ENCODE measurements at regions not wholly inside any gene's neighbourhood (a gene's known extent, or its start where the extent isn't known, plus 50 kb on each side); places are given as distances from the start of the nearest gene placed in this dataset.

GRCh38 chr14:96690713-96691383, 106.3 kb upstream of the VRK1 start:
- no peak for ATAC-seq
- Histone ChIP-seq H3K27ac (ENCODE audit: low read depth) (no peak overlapping the region), H3K4me3 (no peak overlapping the region), H3F3A (replicated peaks; ENCODE audit: low read depth) (no peaks in the 10 kb centered on the region), H2AFZ (no peak overlapping the region), H3K36me3 (ENCODE audit: insufficient read depth) (no peaks in the 10 kb centered on the region), H3K4me2 (no peak overlapping the region), H3K9me2 (ENCODE audit: insufficient read depth) (peaks cover 5% of the 10 kb centered on the region), H3K4me1 (ENCODE audit: insufficient read depth) (0 out of 2 replicates have a peak, but pooled peaks cover 6% of the 10 kb centered on the region), H3K79me2 (replicated peaks; ENCODE audit: insufficient read depth) (no peaks in the 10 kb centered on the region), H3K27me3 (ENCODE audit: insufficient read depth) (no peaks in the 10 kb centered on the region), H4K20me1 (replicated peaks; ENCODE audit: insufficient read depth) (no peaks in the 10 kb centered on the region)
- Mint-ChIP-seq H3K9me3 (0 out of 3 replicates have a peak, but pooled peaks cover 1% of the 10 kb centered on the region), H3K4me3 (no peak overlapping the region), H3K27ac (no peak overlapping the region), H3K27me3 (ENCODE audit: insufficient read depth, low read depth, poor library complexity) (no peaks in the 10 kb centered on the region), H3K4me1 (peaks cover 21% of the 10 kb centered on the region), H3K36me3 (ENCODE audit: low read depth) (no peaks in the 10 kb centered on the region)
- no peak for DNase-seq (ENCODE audit: low spot score)
- no peak for TF ChIP-seq EZH2 (IDR thresholded peaks at IDR 0.05; ENCODE audit: low read depth, unreplicated experiment)
- TF ChIP-seq CTCF (conservative IDR thresholded peaks at IDR 0.05; ENCODE audit: low read depth in 2 of 2), result no peak
- TF ChIP-seq ZNF462 (CRISPR knock-in tag; IDR thresholded peaks at IDR 0.05), result no peak
- TF ChIP-seq EZH2phosphoT487 (IDR thresholded peaks at IDR 0.05; ENCODE audit: unreplicated experiment), result no peak
- TF ChIP-seq ZNF331 (CRISPR knock-in tag; IDR thresholded peaks at IDR 0.05; ENCODE audit: low read depth), result no peak
- TF ChIP-seq ZNF114 (CRISPR knock-in tag; IDR thresholded peaks at IDR 0.05), result no peak

All from GM23338 (cell line).